ENCODE measurements at regions not wholly inside any gene's neighbourhood (a gene's known extent, or its start where the extent isn't known, plus 50 kb on each side); places are given as distances from the start of the nearest gene placed in this dataset.

DNA sequence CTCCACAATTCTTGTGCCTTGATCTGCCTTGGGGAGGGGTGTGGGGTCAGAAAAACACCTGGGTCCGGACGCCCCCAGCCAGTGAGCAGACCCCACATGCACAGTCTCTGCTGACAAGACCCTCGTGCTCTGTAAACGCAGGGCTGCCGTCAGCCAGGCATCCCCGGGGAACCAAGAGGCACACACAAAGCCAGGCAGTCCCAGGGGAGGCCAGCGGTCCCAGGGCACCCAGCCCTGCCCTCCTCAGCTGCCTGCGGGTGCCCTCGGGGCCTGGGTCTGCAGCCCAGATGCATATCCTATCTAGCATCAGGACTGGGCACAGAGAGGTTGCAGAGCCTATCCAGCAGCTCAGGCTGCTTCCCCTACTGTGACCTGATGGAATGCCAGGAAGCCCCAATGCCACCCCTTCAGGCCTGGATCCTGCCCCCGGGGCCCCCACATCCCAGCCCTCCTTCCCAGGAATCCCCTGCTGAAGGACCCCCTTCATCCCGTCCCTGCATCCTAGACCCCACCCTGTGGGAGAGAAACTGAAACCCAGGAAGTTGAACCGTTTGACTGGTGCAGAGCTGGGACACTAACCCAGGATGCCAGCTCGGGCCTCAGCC, 92.4 kb downstream of the MICALL2 start:
- Histone ChIP-seq H3K9ac (no peak overlapping the region), H3K79me2 (ENCODE audit: insufficient read depth) (no peaks in the 10 kb centered on the region), H3F3A (replicated peaks; ENCODE audit: insufficient read depth) (peaks cover 10% of the 10 kb centered on the region), H3K4me2 (peak overlapping the region; percentile 32), H3K9me3 (no peaks in the 10 kb centered on the region), H3K36me3 (replicated peaks in 1 of 2; ENCODE audit: control insufficient read depth in 1 of 2, insufficient read depth in 2 of 2, low read length in 1 of 2) (no peaks in the 10 kb centered on the region), H2AFZ (ENCODE audit: low read depth) (no peak overlapping the region), H3K4me1 (ENCODE audit: control insufficient read depth in 1 of 2, insufficient read depth in 2 of 2, low read depth in 1 of 2, low read length in 1 of 2) (no peaks in the 10 kb centered on the region), H3K4me3 (ENCODE audit: low read depth in 2 of 2, low read length in 1 of 2) (no peak overlapping the region), H3K27me3 (ENCODE audit: insufficient read depth) (peaks cover 98% of the 10 kb centered on the region), H3K9me2 (no peaks in the 10 kb centered on the region), H4K20me1 (ENCODE audit: insufficient read depth) (peaks cover 10% of the 10 kb centered on the region; the same call in 1 of the 2 replicates), H3K27ac (ENCODE audit: low read depth in 2 of 2, low read length in 1 of 2) (no peak overlapping the region)
- DNase-seq = peak; percentile 59
- ChIA-PET POLR2A (no interaction called here), CTCF (interaction anchor here (0.7 to 1.0 kb wide), 3 partner anchors 37 to 445 kb away, joined by 3 read pairs; no protein-coding TSS in a partner anchor)
- 3% methylated on average over 11 of the region's 13 CpGs for WGBS (ENCODE audit: low lambda C conversion rate)
- TF ChIP-seq RXRA (IDR thresholded peaks at IDR 0.05; ENCODE audit: borderline replicate concordance, low read depth) (no peak), RAD21 (IDR thresholded peaks at IDR 0.05; ENCODE audit: low read length) (no peak), SMC3 (IDR thresholded peaks at IDR 0.05; ENCODE audit: low read depth, low read length) (no peak), NFIC (IDR thresholded peaks at IDR 0.05; ENCODE audit: borderline replicate concordance) (no peak), RCOR1 (IDR thresholded peaks at IDR 0.05; ENCODE audit: low read length) (no peak)
- TF ChIP-seq, protein P1, sequence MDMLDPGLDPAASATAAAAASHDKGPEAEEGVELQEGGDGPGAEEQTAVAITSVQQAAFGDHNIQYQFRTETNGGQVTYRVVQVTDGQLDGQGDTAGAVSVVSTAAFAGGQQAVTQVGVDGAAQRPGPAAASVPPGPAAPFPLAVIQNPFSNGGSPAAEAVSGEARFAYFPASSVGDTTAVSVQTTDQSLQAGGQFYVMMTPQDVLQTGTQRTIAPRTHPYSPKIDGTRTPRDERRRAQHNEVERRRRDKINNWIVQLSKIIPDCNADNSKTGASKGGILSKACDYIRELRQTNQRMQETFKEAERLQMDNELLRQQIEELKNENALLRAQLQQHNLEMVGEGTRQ (IDR thresholded peaks at IDR 0.05; ENCODE audit: borderline replicate concordance, low read depth, low read length) = no peak
- TF ChIP-seq, protein P2, sequence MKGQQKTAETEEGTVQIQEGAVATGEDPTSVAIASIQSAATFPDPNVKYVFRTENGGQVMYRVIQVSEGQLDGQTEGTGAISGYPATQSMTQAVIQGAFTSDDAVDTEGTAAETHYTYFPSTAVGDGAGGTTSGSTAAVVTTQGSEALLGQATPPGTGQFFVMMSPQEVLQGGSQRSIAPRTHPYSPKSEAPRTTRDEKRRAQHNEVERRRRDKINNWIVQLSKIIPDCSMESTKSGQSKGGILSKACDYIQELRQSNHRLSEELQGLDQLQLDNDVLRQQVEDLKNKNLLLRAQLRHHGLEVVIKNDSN (IDR thresholded peaks at IDR 0.05; ENCODE audit: borderline replicate concordance, low read depth) = no peak

DNA sequence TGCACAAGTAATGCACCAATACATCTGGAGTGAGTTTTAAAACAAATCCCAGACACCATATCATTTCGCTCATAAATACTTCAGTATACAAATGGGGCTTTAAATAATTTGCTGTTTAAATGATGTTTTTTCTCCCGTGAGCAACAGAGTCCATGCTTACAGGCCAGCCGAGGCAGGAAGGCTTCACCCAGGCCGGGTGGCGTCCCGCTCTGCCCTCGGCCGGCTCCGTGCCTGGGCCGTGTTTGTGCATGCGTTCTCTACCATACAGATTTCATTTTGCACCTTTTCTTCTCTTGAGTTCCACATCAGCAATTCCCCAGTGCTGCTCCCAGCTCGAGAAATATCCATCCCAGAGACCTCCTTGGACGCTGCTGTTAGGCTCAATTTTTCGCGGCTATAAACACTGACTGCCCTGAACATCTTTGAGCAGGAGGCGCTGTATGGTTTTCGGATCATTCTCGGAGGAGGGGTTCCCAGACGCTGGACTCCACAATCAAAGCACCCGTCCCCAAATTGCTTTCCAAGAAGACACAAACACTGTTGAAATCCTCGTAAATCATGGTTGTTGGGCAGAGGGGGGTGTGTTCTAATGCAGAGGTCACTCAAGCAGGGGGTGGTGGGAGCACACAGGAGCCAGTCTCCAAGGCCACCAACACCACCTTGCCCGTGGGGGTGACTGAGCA, 91.6 kb downstream of the MICALL2 start:
- Histone ChIP-seq H3K27me3 (ENCODE audit: insufficient read depth) (peaks cover 98% of the 10 kb centered on the region), H3K27ac (ENCODE audit: low read depth in 2 of 2, low read length in 1 of 2) (no peak overlapping the region), H3K4me1 (ENCODE audit: control insufficient read depth in 1 of 2, insufficient read depth in 2 of 2, low read depth in 1 of 2, low read length in 1 of 2) (no peaks in the 10 kb centered on the region), H4K20me1 (ENCODE audit: insufficient read depth) (peaks cover 10% of the 10 kb centered on the region; the same call in 1 of the 2 replicates), H3F3A (replicated peaks; ENCODE audit: insufficient read depth) (peaks cover 10% of the 10 kb centered on the region), H3K4me2 (peak overlapping the region; percentile 32), H3K9ac (no peak overlapping the region), H3K36me3 (replicated peaks in 1 of 2; ENCODE audit: control insufficient read depth in 1 of 2, insufficient read depth in 2 of 2, low read length in 1 of 2) (no peaks in the 10 kb centered on the region), H3K9me3 (no peaks in the 10 kb centered on the region), H3K79me2 (ENCODE audit: insufficient read depth) (no peaks in the 10 kb centered on the region), H3K4me3 (ENCODE audit: low read depth in 2 of 2, low read length in 1 of 2) (no peak overlapping the region), H3K9me2 (no peaks in the 10 kb centered on the region), H2AFZ (ENCODE audit: low read depth) (no peak overlapping the region)
- WGBS (ENCODE audit: low lambda C conversion rate) = 23% methylated on average over 21 of the region's 22 CpGs
- DNase-seq = peak; percentile 47
- ChIA-PET POLR2A (no interaction called here), CTCF (interaction anchor here (0.7 to 1.3 kb wide), 3 partner anchors 36 to 446 kb away, joined by 3 to 5 read pairs (median 3); no protein-coding TSS in a partner anchor)
- TF ChIP-seq RCOR1 (IDR thresholded peaks at IDR 0.05; ENCODE audit: low read length) = no peak
- no peak for TF ChIP-seq TEAD4 (IDR thresholded peaks at IDR 0.05; ENCODE audit: borderline replicate concordance, insufficient read depth)
- no peak for TF ChIP-seq EP300 (IDR thresholded peaks at IDR 0.05; ENCODE audit: borderline replicate concordance in 1 of 2, low read depth in 1 of 2, low read length in 1 of 2)
- TF ChIP-seq, protein P3, sequence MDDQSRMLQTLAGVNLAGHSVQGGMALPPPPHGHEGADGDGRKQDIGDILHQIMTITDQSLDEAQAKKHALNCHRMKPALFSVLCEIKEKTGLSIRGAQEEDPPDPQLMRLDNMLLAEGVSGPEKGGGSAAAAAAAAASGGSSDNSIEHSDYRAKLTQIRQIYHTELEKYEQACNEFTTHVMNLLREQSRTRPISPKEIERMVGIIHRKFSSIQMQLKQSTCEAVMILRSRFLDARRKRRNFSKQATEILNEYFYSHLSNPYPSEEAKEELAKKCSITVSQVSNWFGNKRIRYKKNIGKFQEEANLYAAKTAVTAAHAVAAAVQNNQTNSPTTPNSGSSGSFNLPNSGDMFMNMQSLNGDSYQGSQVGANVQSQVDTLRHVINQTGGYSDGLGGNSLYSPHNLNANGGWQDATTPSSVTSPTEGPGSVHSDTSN (IDR thresholded peaks at IDR 0.05) = no peak
- TF ChIP-seq, protein P4, sequence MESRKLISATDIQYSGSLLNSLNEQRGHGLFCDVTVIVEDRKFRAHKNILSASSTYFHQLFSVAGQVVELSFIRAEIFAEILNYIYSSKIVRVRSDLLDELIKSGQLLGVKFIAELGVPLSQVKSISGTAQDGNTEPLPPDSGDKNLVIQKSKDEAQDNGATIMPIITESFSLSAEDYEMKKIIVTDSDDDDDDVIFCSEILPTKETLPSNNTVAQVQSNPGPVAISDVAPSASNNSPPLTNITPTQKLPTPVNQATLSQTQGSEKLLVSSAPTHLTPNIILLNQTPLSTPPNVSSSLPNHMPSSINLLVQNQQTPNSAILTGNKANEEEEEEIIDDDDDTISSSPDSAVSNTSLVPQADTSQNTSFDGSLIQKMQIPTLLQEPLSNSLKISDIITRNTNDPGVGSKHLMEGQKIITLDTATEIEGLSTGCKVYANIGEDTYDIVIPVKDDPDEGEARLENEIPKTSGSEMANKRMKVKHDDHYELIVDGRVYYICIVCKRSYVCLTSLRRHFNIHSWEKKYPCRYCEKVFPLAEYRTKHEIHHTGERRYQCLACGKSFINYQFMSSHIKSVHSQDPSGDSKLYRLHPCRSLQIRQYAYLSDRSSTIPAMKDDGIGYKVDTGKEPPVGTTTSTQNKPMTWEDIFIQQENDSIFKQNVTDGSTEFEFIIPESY (IDR thresholded peaks at IDR 0.05; ENCODE audit: borderline replicate concordance, low read depth) = no peak
- no peak for TF ChIP-seq FOXJ3 (CRISPR knock-in tag; IDR thresholded peaks at IDR 0.05)
- no peak for TF ChIP-seq RFX5 (IDR thresholded peaks at IDR 0.05; ENCODE audit: low read length)
- TF ChIP-seq JUND (IDR thresholded peaks at IDR 0.05) = no peak
- TF ChIP-seq NRF1 (IDR thresholded peaks at IDR 0.05; ENCODE audit: low read depth, low read length) = no peak
- no peak for TF ChIP-seq SMC3 (IDR thresholded peaks at IDR 0.05; ENCODE audit: low read depth, low read length)
- TF ChIP-seq GABPA (IDR thresholded peaks at IDR 0.05; ENCODE audit: low read depth) = no peak
- TF ChIP-seq RXRA (IDR thresholded peaks at IDR 0.05; ENCODE audit: borderline replicate concordance, low read depth) = no peak
- TF ChIP-seq FOSL2 (IDR thresholded peaks at IDR 0.05; ENCODE audit: borderline replicate concordance, low read depth) = no peak
- TF ChIP-seq, protein P5, sequence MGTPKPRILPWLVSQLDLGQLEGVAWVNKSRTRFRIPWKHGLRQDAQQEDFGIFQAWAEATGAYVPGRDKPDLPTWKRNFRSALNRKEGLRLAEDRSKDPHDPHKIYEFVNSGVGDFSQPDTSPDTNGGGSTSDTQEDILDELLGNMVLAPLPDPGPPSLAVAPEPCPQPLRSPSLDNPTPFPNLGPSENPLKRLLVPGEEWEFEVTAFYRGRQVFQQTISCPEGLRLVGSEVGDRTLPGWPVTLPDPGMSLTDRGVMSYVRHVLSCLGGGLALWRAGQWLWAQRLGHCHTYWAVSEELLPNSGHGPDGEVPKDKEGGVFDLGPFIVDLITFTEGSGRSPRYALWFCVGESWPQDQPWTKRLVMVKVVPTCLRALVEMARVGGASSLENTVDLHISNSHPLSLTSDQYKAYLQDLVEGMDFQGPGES (IDR thresholded peaks at IDR 0.05; ENCODE audit: low read depth, low read length) = no peak
- no peak for TF ChIP-seq SIN3A (IDR thresholded peaks at IDR 0.05; ENCODE audit: borderline replicate concordance, low read depth, low read length)
- TF ChIP-seq ELF1 (IDR thresholded peaks at IDR 0.05) = no peak
- no peak for TF ChIP-seq YY1 (IDR thresholded peaks at IDR 0.05; ENCODE audit: low read depth)
- no peak for TF ChIP-seq POLR2AphosphoS5 (IDR thresholded peaks at IDR 0.05; ENCODE audit: low read depth, low read length)
